SK-N-SH (cell line): ENCODE measurements at regions not wholly inside any gene's neighbourhood (a gene's known extent, or its start where the extent isn't known, plus 50 kb on each side); places are given as distances from the start of the nearest gene placed in this dataset.

Experiments
- CHD2 ChIP-seq: fragments of 150-350 bp; IDR thresholded peaks from 2 replicates; pipeline ENCODE4 v1.6.1; 2018; ENCODE audit warnings: low read length; ENCODE audit not compliant: partially characterized antibody
- GABPA ChIP-seq: IDR thresholded peaks from 2 replicates; pipeline ENCODE4 v1.4.0; 2012; ENCODE audit warnings: low read depth, mild to moderate bottlenecking
- GATA2 ChIP-seq: sonication (generic); formaldehyde crosslinking; IDR thresholded peaks from 2 replicates; pipeline ENCODE4 v1.5.0; 2020; ENCODE audit warnings: mild to moderate bottlenecking, missing genetic modification reagents
- MXI1 ChIP-seq: IDR thresholded peaks from 2 replicates; pipeline ENCODE4 v1.6.1; 2012; ENCODE audit warnings: mild to moderate bottlenecking, low read depth, low read length, improper control_type of control experiment
- POLR2AphosphoS5 ChIP-seq: IDR thresholded peaks from 2 replicates; pipeline ENCODE4 v1.6.1; 2012; ENCODE audit warnings: low read depth, low read length
- RFX5 ChIP-seq: IDR thresholded peaks from 2 replicates; pipeline ENCODE4 v1.6.1; 2012; ENCODE audit warnings: mild to moderate bottlenecking, improper control_type of control experiment, low read length
- RXRA ChIP-seq: IDR thresholded peaks from 2 replicates; pipeline ENCODE4 v1.4.0; 2012; ENCODE audit warnings: low read depth, mild to moderate bottlenecking, borderline replicate concordance
- TAF1 ChIP-seq: IDR thresholded peaks from 2 replicates; pipeline ENCODE4 v1.6.1; 2012; ENCODE audit warnings: low read depth, mild to moderate bottlenecking, low read length, moderate library complexity, borderline replicate concordance
- TCF12 ChIP-seq: IDR thresholded peaks from 2 replicates; pipeline ENCODE4 v1.4.0; 2012
- TF ChIP-seq, protein P1 (sequence below): fragments of 200-600 bp; sonication (generic); IDR thresholded peaks from 2 replicates; pipeline ENCODE4 v1.6.1; 2017; ENCODE audit warnings: antibody characterized with exemption, mild to moderate bottlenecking, moderate library complexity
- TF ChIP-seq, protein P2 (sequence below): fragments of 150-350 bp; IDR thresholded peaks from 2 replicates; pipeline ENCODE4 v1.6.1; 2017; ENCODE audit warnings: antibody characterized with exemption, low read length, low read depth, borderline replicate concordance
- TF ChIP-seq, protein P3 (sequence below): IDR thresholded peaks from 2 replicates; pipeline ENCODE4 v1.6.1; 2012; ENCODE audit warnings: mild to moderate bottlenecking, low read depth, low read length, moderate library complexity
- TF ChIP-seq, protein P4 (sequence below): fragments of 150-350 bp; IDR thresholded peaks from 2 replicates; pipeline ENCODE4 v1.6.1; 2016; ENCODE audit warnings: mild to moderate bottlenecking, low read depth, low read length

DNA sequence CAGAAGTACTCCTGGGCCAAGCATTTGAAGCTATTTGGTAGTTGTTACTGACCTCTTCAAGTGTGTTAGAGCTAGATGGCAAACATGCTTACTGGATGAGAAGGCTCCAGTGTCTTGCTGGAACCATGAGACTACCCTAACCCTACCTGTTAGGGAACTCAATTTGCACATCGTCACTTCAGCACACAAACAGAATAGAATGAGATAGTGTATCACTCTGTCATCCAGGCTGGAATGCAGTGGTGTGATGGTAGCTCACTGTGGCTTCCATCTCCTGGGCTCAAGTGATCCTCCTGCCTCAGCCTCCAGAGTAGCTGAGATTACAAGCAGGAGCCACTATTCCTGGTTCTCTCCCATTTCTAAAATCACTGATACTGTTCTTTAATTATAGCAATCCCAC lies 417.0 kb upstream of the ATXN7L3B start:
- TF ChIP-seq MXI1, result no peak
- no peak for TF ChIP-seq CHD2
- TF ChIP-seq, protein P1, sequence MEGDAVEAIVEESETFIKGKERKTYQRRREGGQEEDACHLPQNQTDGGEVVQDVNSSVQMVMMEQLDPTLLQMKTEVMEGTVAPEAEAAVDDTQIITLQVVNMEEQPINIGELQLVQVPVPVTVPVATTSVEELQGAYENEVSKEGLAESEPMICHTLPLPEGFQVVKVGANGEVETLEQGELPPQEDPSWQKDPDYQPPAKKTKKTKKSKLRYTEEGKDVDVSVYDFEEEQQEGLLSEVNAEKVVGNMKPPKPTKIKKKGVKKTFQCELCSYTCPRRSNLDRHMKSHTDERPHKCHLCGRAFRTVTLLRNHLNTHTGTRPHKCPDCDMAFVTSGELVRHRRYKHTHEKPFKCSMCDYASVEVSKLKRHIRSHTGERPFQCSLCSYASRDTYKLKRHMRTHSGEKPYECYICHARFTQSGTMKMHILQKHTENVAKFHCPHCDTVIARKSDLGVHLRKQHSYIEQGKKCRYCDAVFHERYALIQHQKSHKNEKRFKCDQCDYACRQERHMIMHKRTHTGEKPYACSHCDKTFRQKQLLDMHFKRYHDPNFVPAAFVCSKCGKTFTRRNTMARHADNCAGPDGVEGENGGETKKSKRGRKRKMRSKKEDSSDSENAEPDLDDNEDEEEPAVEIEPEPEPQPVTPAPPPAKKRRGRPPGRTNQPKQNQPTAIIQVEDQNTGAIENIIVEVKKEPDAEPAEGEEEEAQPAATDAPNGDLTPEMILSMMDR, result no peak
- TF ChIP-seq, protein P2, sequence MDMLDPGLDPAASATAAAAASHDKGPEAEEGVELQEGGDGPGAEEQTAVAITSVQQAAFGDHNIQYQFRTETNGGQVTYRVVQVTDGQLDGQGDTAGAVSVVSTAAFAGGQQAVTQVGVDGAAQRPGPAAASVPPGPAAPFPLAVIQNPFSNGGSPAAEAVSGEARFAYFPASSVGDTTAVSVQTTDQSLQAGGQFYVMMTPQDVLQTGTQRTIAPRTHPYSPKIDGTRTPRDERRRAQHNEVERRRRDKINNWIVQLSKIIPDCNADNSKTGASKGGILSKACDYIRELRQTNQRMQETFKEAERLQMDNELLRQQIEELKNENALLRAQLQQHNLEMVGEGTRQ, result no peak
- TF ChIP-seq, protein P3, sequence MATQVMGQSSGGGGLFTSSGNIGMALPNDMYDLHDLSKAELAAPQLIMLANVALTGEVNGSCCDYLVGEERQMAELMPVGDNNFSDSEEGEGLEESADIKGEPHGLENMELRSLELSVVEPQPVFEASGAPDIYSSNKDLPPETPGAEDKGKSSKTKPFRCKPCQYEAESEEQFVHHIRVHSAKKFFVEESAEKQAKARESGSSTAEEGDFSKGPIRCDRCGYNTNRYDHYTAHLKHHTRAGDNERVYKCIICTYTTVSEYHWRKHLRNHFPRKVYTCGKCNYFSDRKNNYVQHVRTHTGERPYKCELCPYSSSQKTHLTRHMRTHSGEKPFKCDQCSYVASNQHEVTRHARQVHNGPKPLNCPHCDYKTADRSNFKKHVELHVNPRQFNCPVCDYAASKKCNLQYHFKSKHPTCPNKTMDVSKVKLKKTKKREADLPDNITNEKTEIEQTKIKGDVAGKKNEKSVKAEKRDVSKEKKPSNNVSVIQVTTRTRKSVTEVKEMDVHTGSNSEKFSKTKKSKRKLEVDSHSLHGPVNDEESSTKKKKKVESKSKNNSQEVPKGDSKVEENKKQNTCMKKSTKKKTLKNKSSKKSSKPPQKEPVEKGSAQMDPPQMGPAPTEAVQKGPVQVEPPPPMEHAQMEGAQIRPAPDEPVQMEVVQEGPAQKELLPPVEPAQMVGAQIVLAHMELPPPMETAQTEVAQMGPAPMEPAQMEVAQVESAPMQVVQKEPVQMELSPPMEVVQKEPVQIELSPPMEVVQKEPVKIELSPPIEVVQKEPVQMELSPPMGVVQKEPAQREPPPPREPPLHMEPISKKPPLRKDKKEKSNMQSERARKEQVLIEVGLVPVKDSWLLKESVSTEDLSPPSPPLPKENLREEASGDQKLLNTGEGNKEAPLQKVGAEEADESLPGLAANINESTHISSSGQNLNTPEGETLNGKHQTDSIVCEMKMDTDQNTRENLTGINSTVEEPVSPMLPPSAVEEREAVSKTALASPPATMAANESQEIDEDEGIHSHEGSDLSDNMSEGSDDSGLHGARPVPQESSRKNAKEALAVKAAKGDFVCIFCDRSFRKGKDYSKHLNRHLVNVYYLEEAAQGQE, result no peak
- no peak for TF ChIP-seq TAF1
- no peak for TF ChIP-seq GABPA
- TF ChIP-seq, protein P4, sequence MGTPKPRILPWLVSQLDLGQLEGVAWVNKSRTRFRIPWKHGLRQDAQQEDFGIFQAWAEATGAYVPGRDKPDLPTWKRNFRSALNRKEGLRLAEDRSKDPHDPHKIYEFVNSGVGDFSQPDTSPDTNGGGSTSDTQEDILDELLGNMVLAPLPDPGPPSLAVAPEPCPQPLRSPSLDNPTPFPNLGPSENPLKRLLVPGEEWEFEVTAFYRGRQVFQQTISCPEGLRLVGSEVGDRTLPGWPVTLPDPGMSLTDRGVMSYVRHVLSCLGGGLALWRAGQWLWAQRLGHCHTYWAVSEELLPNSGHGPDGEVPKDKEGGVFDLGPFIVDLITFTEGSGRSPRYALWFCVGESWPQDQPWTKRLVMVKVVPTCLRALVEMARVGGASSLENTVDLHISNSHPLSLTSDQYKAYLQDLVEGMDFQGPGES, result no peak
- TF ChIP-seq RFX5, result no peak
- TF ChIP-seq POLR2AphosphoS5, result no peak
- no peak for TF ChIP-seq GATA2
- TF ChIP-seq TCF12, result no peak
- no peak for TF ChIP-seq RXRA
